ENCODE measurements at regions not wholly inside any gene's neighbourhood (a gene's known extent, or its start where the extent isn't known, plus 50 kb on each side); places are given as distances from the start of the nearest gene placed in this dataset.

DNA sequence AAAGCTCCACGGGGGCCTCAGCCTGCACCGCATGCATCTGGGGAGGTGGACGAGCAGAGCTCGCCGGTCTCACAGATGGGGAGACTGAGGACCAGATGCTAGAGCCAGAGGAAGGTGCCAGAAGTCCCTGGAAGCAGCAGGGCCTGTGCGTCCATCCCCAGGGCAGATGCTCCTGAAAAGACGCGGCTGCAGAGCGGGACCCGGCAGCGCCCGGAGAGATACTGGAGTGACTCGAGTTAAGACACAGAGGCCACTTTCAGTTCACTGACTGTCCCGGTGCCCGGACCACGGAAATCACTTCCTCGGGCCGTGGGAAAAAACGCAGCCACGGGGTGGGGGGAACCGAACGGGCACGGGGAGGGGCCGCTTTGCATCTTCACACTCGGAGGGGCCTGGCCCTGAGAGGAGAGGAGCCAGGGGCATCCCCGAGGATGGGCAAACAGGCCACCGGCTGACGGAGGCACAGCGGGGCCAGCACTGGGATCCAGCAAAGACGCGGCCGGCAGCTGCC lies 85.4 kb downstream of the FOXL3 start:
- Histone ChIP-seq H3K27me3 (ENCODE audit: control insufficient read depth in 2 of 2, insufficient read depth in 2 of 2, low read length in 2 of 2) (no peaks in the 10 kb centered on the region), H3K27ac (ENCODE audit: insufficient read depth, low read depth, low read length) (no peak overlapping the region), H3K4me2 (ENCODE audit: insufficient read depth, low read length) (no peak overlapping the region), H3K9me3 (replicated peaks; ENCODE audit: control insufficient read depth, insufficient read depth, low read length) (no peaks in the 10 kb centered on the region), H4K20me1 (replicated peaks; ENCODE audit: control insufficient read depth, extremely low read depth, insufficient read depth, low read length) (no peaks in the 10 kb centered on the region), H3K4me3 (replicated peaks in 1 of 3; ENCODE audit: insufficient read depth in 1 of 3, low read depth in 1 of 3, low read length in 3 of 3) (no peak overlapping the region), H3K9ac (replicated peaks; ENCODE audit: extremely low read depth, insufficient read depth, low read length) (no peak overlapping the region), H3K4me1 (ENCODE audit: control insufficient read depth, extremely low read depth, insufficient read depth, low read length) (peaks cover 7% of the 10 kb centered on the region), H2AFZ (ENCODE audit: low read depth, low read length) (no peak overlapping the region), H3K36me3 (ENCODE audit: control insufficient read depth in 2 of 2, extremely low read depth in 1 of 2, insufficient read depth in 2 of 2, low read length in 2 of 2) (no peaks in the 10 kb centered on the region), H3K79me2 (ENCODE audit: control insufficient read depth, insufficient read depth, low read length) (no peaks in the 10 kb centered on the region), H3K9me1 (replicated peaks; ENCODE audit: control insufficient read depth, extremely low read depth, insufficient read depth, low read length) (no peaks in the 10 kb centered on the region)
- ChIA-PET CTCF (no interaction called here), POLR2A (no interaction called here)
- dilution Hi-C loops (cut with MboI; ENCODE audit: extremely low pct_ligation_motif_present, low sequenced_read_pairs) = no loop called here
- DNase-seq (ENCODE audit: low read depth, low spot score) (no peak), FAIRE-seq (no peak)
- no peak for TF ChIP-seq EZH2 (IDR thresholded peaks at IDR 0.05; ENCODE audit: borderline replicate concordance, low read depth, low read length, severe bottlenecking)
- TF ChIP-seq JUN (IDR thresholded peaks at IDR 0.05; ENCODE audit: borderline replicate concordance, insufficient read depth, insufficient read length, low read depth) = no peak
- TF ChIP-seq, protein P1, sequence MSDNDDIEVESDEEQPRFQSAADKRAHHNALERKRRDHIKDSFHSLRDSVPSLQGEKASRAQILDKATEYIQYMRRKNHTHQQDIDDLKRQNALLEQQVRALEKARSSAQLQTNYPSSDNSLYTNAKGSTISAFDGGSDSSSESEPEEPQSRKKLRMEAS (IDR thresholded peaks at IDR 0.05; ENCODE audit: insufficient read depth, insufficient read length) = no peak
- no peak for TF ChIP-seq FOS (IDR thresholded peaks at IDR 0.05; ENCODE audit: borderline replicate concordance, insufficient read depth, low read length)
- TF ChIP-seq CTCF (IDR thresholded peaks at IDR 0.05; ENCODE audit: extremely low read depth in 1 of 2, insufficient read depth in 1 of 2, low read depth in 1 of 2, low read length in 2 of 2) = no peak
- no peak for TF ChIP-seq GATA2 (IDR thresholded peaks at IDR 0.05; ENCODE audit: insufficient read depth, insufficient read length, low read depth, low read length)
- TF ChIP-seq POLR2A (IDR thresholded peaks at IDR 0.05; ENCODE audit: low read depth, low read length) = no peak
- no peak for TF ChIP-seq MYC (IDR thresholded peaks at IDR 0.05; ENCODE audit: low read depth, low read length)
- no peak for TF ChIP-seq POLR2AphosphoS5 (IDR thresholded peaks at IDR 0.05; ENCODE audit: insufficient read depth, low read depth, low read length)
- no TSS peak for BruUV-seq (replicated peaks)
- intact Hi-C loops (cut with micrococcal nuclease) = no loop called here

Data from endothelial cell of umbilical vein (primary cell).